ENCODE measurements at regions not wholly inside any gene's neighbourhood (a gene's known extent, or its start where the extent isn't known, plus 50 kb on each side); places are given as distances from the start of the nearest gene placed in this dataset.
"Not testable (repeated sequence)": the region's sequence is repeated elsewhere in the genome, so short reads cannot be mapped to it uniquely, and the experiment has no call there.

GRCh38 chr4:9110700-9111099, 59.5 kb upstream of the FAM90A26 start:
- TF ChIP-seq CTCF, POLR2A (IDR thresholded peaks at IDR 0.05): not testable (repeated sequence)

Measured in prostate gland (tissue), 2 donors.